ENCODE measurements at regions not wholly inside any gene's neighbourhood (a gene's known extent, or its start where the extent isn't known, plus 50 kb on each side); places are given as distances from the start of the nearest gene placed in this dataset.

GRCh38 chr2:183232161-183232865 is 108.1 kb downstream of the NUP35 start:
- no peak for TF ChIP-seq CTCF (IDR thresholded peaks at IDR 0.05)
- no peak for TF ChIP-seq POLR2A (IDR thresholded peaks at IDR 0.05; ENCODE audit: low read depth)
- TF ChIP-seq POLR2AphosphoS5 (IDR thresholded peaks at IDR 0.05): no peak
- TF ChIP-seq EP300 (IDR thresholded peaks at IDR 0.05): no peak

Data from esophagus muscularis mucosa (tissue), 4 donors.